ENCODE measurements at regions not wholly inside any gene's neighbourhood (a gene's known extent, or its start where the extent isn't known, plus 50 kb on each side); places are given as distances from the start of the nearest gene placed in this dataset.
A peak's percentile ranks its signal among the peaks of the same experiment; 100 is the strongest.
"Not testable (repeated sequence)": the region's sequence is repeated elsewhere in the genome, so short reads cannot be mapped to it uniquely, and the experiment has no call there.

- no peak for TF ChIP-seq CTCF (conservative IDR thresholded peaks at IDR 0.05; ENCODE audit: control insufficient read depth, insufficient read depth, low read depth, low read length)
- H3K4me3 ChIP-seq (ENCODE audit: control insufficient read depth, low read depth, low read length): no peak overlapping the region
- DNase-seq (ENCODE audit: low read depth): peak; percentile 33
Measured at GRCh38 chrX:138897621-138898492, 186.3 kb upstream of the FGF13 start.

GRCh38 chrX:138890491-138890890, 179.0 kb upstream of the FGF13 start:
- H3K4me3 ChIP-seq (ENCODE audit: control insufficient read depth, low read depth, low read length): no peak overlapping the region
- peak; percentile 32 for DNase-seq (ENCODE audit: low read depth)
- TF ChIP-seq CTCF (conservative IDR thresholded peaks at IDR 0.05; ENCODE audit: control insufficient read depth, insufficient read depth, low read depth, low read length): no peak

- no peak overlapping the region for H3K4me3 ChIP-seq (ENCODE audit: control insufficient read depth, low read depth, low read length)
- TF ChIP-seq CTCF (conservative IDR thresholded peaks at IDR 0.05; ENCODE audit: control insufficient read depth, insufficient read depth, low read depth, low read length): no peak
- no peak for DNase-seq (ENCODE audit: low read depth)
Measured at GRCh38 chrX:138889149-138889548, 177.6 kb upstream of the FGF13 start.

GRCh38 chrX:138886769-138887168, 175.3 kb upstream of the FGF13 start:
- no peak overlapping the region for H3K4me3 ChIP-seq (ENCODE audit: control insufficient read depth, low read depth, low read length)
- no peak for TF ChIP-seq CTCF (conservative IDR thresholded peaks at IDR 0.05; ENCODE audit: control insufficient read depth, insufficient read depth, low read depth, low read length)
- peak; percentile 47 for DNase-seq (ENCODE audit: low read depth)

GRCh38 chrX:138885886-138886285, 174.4 kb upstream of the FGF13 start:
- no peak for TF ChIP-seq CTCF (conservative IDR thresholded peaks at IDR 0.05; ENCODE audit: control insufficient read depth, insufficient read depth, low read depth, low read length)
- peak; percentile 76 for DNase-seq (ENCODE audit: low read depth)
- no peak overlapping the region for H3K4me3 ChIP-seq (ENCODE audit: control insufficient read depth, low read depth, low read length)

- H3K4me3 ChIP-seq (ENCODE audit: control insufficient read depth, low read depth, low read length); DNase-seq (ENCODE audit: low read depth): not testable (repeated sequence)
Measured at GRCh38 chrX:138880293-138880692, 168.8 kb upstream of the FGF13 start.

- no peak overlapping the region for H3K4me3 ChIP-seq (ENCODE audit: control insufficient read depth, low read depth, low read length)
- no peak for TF ChIP-seq CTCF (conservative IDR thresholded peaks at IDR 0.05; ENCODE audit: control insufficient read depth, insufficient read depth, low read depth, low read length)
- peak; percentile 81 for DNase-seq (ENCODE audit: low read depth)
Measured at GRCh38 chrX:138877746-138878145, 166.2 kb upstream of the FGF13 start.

Measured in fibroblast of mammary gland (primary cell).